H1 (cell line): ENCODE measurements at regions not wholly inside any gene's neighbourhood (a gene's known extent, or its start where the extent isn't known, plus 50 kb on each side); places are given as distances from the start of the nearest gene placed in this dataset.

Experiments used
- CTCF ChIA-PET: fragments of 300-600 bp; sonication (Branson Sonifier 250); formaldehyde crosslinking; loops from one replicate; lab custom pipeline; 2021; ENCODE audit not compliant: partially characterized antibody; lab: Charles Lee
- POLR2A ChIA-PET: fragments of 300-600 bp; sonication (Branson Sonifier 250); formaldehyde crosslinking; loops from one replicate; lab custom pipeline; 2021; ENCODE audit warnings: inconsistent platforms; ENCODE audit not compliant: partially characterized antibody; lab: Charles Lee
- DNase-seq, 2 experiments: peaks; one replicate each; pipeline versions ENCODE4 v3.0.0 to v3.0.0-alpha.2; 2010 to 2022; ENCODE audit warnings: low spot score in 2 of 2, low read depth in 1 of 2, mixed read lengths in 1 of 2
- FAIRE-seq: peaks from 2 replicates; lab custom pipeline; 2011; peaks lifted over from hg19 to GRCh38; lab: Jason Lieb, UNC
- H2AFZ ChIP-seq: 2 replicates; pipeline ENCODE4 v1.8.1; 2012; ENCODE audit warnings: low read length, inconsistent platforms
- H2AK5ac ChIP-seq: 2 replicates; pipeline ENCODE4 v1.6.1; 2013; ENCODE audit warnings: low read depth, low read length
- H2BK120ac ChIP-seq: replicated peaks from 2 replicates; pipeline ENCODE3; 2013; ENCODE audit warnings: low read depth, low read length, inconsistent platforms
- H2BK12ac ChIP-seq: 2 replicates; pipeline ENCODE4 v1.6.1; 2013; ENCODE audit warnings: low read depth, low read length
- H2BK15ac ChIP-seq: 2 replicates; pipeline ENCODE4 v1.6.1; 2013; ENCODE audit warnings: low read length
- H2BK20ac ChIP-seq: 2 replicates; pipeline ENCODE4 v1.6.1; 2013; ENCODE audit warnings: low read length
- H2BK5ac ChIP-seq: 2 replicates; pipeline ENCODE4 v1.6.1; 2013; ENCODE audit warnings: low read depth, low read length
- H3K14ac ChIP-seq: 2 replicates; pipeline ENCODE4 v1.6.1; 2013; ENCODE audit warnings: inconsistent platforms; ENCODE audit not compliant: insufficient read length
- H3K18ac ChIP-seq: 2 replicates; pipeline ENCODE4 v1.6.1; 2013; ENCODE audit warnings: low read length; ENCODE audit errors: extremely low read depth
- H3K23ac ChIP-seq: 2 replicates; pipeline ENCODE4 v1.6.1; 2013; ENCODE audit warnings: inconsistent platforms; ENCODE audit not compliant: insufficient read length
- H3K23me2 ChIP-seq: 2 replicates; pipeline ENCODE4 v1.6.1; 2013; ENCODE audit warnings: low read depth, low read length
- H3K27ac ChIP-seq: 2 replicates; pipeline ENCODE4 v1.6.1; 2011; ENCODE audit warnings: low read depth, low read length, inconsistent platforms
- H3K27me3 ChIP-seq, 4 experiments: replicated peaks in 1 of 4; 1 replicate in 1 of 4; 2 replicates in 3 of 4; pipeline versions ENCODE4 v1.6.1 to v1.8.1; 2011 to 2013; ENCODE audit warnings: low read length in 3 of 4, mild to moderate bottlenecking in 3 of 4, inconsistent platforms in 2 of 4, mixed read lengths in 2 of 4, moderate library complexity in 1 of 4; ENCODE audit not compliant: control insufficient read depth in 3 of 4, insufficient read depth in 3 of 4; ENCODE audit errors: extremely low read depth in 1 of 4
- H3K36me3 ChIP-seq, 4 experiments: 2 replicates each; pipeline versions ENCODE4 v1.6.1 to v1.8.1; 2011 to 2013; ENCODE audit warnings: mild to moderate bottlenecking in 4 of 4, low read length in 3 of 4, moderate library complexity in 2 of 4, control low read depth in 1 of 4, inconsistent platforms in 1 of 4; ENCODE audit not compliant: insufficient read depth in 4 of 4, control insufficient read depth in 2 of 4
- H3K4ac ChIP-seq: replicated peaks from 2 replicates; pipeline ENCODE3; 2013; ENCODE audit warnings: low read length, low read depth, mixed read lengths, inconsistent platforms; ENCODE audit not compliant: insufficient read length
- H3K4me1 ChIP-seq, 4 experiments: replicated peaks in 1 of 4; 1 replicate in 1 of 4; 2 replicates in 3 of 4; pipeline versions ENCODE4 v1.6.1 to v1.8.1; 2011 to 2013; ENCODE audit warnings: low read length in 3 of 4, inconsistent platforms in 2 of 4, mixed read lengths in 1 of 4; ENCODE audit not compliant: insufficient read depth in 4 of 4, control insufficient read depth in 3 of 4
- H3K4me2 ChIP-seq, 2 experiments: 2 replicates each; pipeline versions ENCODE4 v1.6.1 to v1.8.1; 2011 to 2013; ENCODE audit warnings: low read depth in 2 of 2, low read length in 2 of 2, control low read depth in 1 of 2, inconsistent platforms in 1 of 2, mild to moderate bottlenecking in 1 of 2; ENCODE audit not compliant: insufficient read depth in 1 of 2
- H3K4me3 ChIP-seq, 4 experiments: fragments of 200-600, 300-600 bp in 1 of 4; sonication (generic), shearing (Covaris generic), sonication (Bioruptor Twin) in 1 of 4; 2 replicates each; pipeline versions ENCODE4 v1.5.1 to v1.8.1; 2011 to 2016; ENCODE audit warnings: low read length in 4 of 4, low read depth in 3 of 4, control low read depth in 2 of 4, inconsistent platforms in 2 of 4, mild to moderate bottlenecking in 2 of 4, mixed read lengths in 1 of 4, moderate library complexity in 1 of 4; ENCODE audit not compliant: insufficient read depth in 2 of 4; ENCODE audit errors: extremely low read depth in 1 of 4
- H3K56ac ChIP-seq: replicated peaks from 2 replicates; pipeline ENCODE3; 2013; ENCODE audit warnings: low read depth, mild to moderate bottlenecking, mixed read lengths, low read length, inconsistent platforms; ENCODE audit not compliant: insufficient read length
- H3K79me1 ChIP-seq: 2 replicates; pipeline ENCODE4 v1.6.1; 2013; ENCODE audit warnings: low read depth, low read length, control low read depth
- H3K79me2 ChIP-seq, 2 experiments: 2 replicates each; pipeline versions ENCODE4 v1.6.1 to v1.8.1; 2012 to 2013; ENCODE audit warnings: low read length in 2 of 2, mild to moderate bottlenecking in 2 of 2, inconsistent platforms in 1 of 2; ENCODE audit not compliant: insufficient read depth in 2 of 2, control insufficient read depth in 1 of 2
- H3K9ac ChIP-seq, 4 experiments: replicated peaks in 1 of 4; 1 replicate in 1 of 4; 2 replicates in 3 of 4; pipeline versions ENCODE4 v1.6.1 to v1.8.1; 2011 to 2013; ENCODE audit warnings: low read depth in 3 of 4, low read length in 3 of 4, control low read depth in 2 of 4, mild to moderate bottlenecking in 2 of 4, moderate library complexity in 2 of 4, inconsistent platforms in 1 of 4; ENCODE audit errors: extremely low read depth in 1 of 4
- H3K9me3 ChIP-seq, 2 experiments: 2 replicates each; pipeline versions ENCODE4 v1.6.1 to v1.8.1; 2012 to 2013; ENCODE audit warnings: mild to moderate bottlenecking in 2 of 2, moderate library complexity in 2 of 2, control low read depth in 1 of 2, inconsistent platforms in 1 of 2, low read depth in 1 of 2, low read length in 1 of 2, mixed read lengths in 1 of 2; ENCODE audit not compliant: insufficient read depth in 2 of 2
- H4K20me1 ChIP-seq, 2 experiments: replicated peaks in 1 of 2; 2 replicates each; pipeline versions ENCODE3 to v1.8.1; 2011 to 2013; ENCODE audit warnings: inconsistent platforms in 2 of 2, low read length in 2 of 2, mild to moderate bottlenecking in 1 of 2; ENCODE audit not compliant: insufficient read depth in 2 of 2, control insufficient read depth in 1 of 2
- H4K5ac ChIP-seq: 2 replicates; pipeline ENCODE4 v1.6.1; 2013; ENCODE audit warnings: low read length, low read depth, mixed read lengths, inconsistent platforms; ENCODE audit not compliant: insufficient read length
- H4K8ac ChIP-seq: 2 replicates; pipeline ENCODE4 v1.8.0; 2013; ENCODE audit warnings: mild to moderate bottlenecking, moderate library complexity, low read length, inconsistent platforms; ENCODE audit not compliant: insufficient read depth; ENCODE audit errors: extremely low read depth
- H4K91ac ChIP-seq: replicated peaks from 2 replicates; pipeline ENCODE3; 2013; ENCODE audit warnings: low read length, mixed read lengths, inconsistent platforms; ENCODE audit not compliant: insufficient read length
- ASH2L ChIP-seq: fragments of 200-600, 300-600 bp; sonication (generic); IDR thresholded peaks from one replicate; pipeline ENCODE4 v1.7.1; 2017; ENCODE audit warnings: low read length
- BRCA1 ChIP-seq: IDR thresholded peaks from 2 replicates; pipeline ENCODE4 v1.6.1; 2012; ENCODE audit warnings: low read depth, low read length, improper control_type of control experiment
- CBX8 ChIP-seq: fragments of 300-800, 300-1000 bp; sonication (generic); IDR thresholded peaks from 2 replicates; pipeline ENCODE4 v1.7.1; 2016; ENCODE audit warnings: low read depth, low read length, borderline replicate concordance
- CHD2 ChIP-seq: IDR thresholded peaks from 2 replicates; pipeline ENCODE4 v1.6.1; 2012; ENCODE audit warnings: low read length, improper control_type of control experiment
- FOSL1 ChIP-seq: IDR thresholded peaks from 2 replicates; pipeline ENCODE4 v1.6.1; 2011; ENCODE audit warnings: mild to moderate bottlenecking, low read depth, low read length, moderate library complexity; ENCODE audit not compliant: insufficient read depth
- HDAC6 ChIP-seq: IDR thresholded peaks from one replicate; pipeline ENCODE4 v1.7.1; 2012; ENCODE audit warnings: low read depth, mild to moderate bottlenecking, inconsistent platforms, low read length, moderate library complexity
- KDM1A ChIP-seq: fragments of 200-600, 300-600 bp; sonication (generic); IDR thresholded peaks from 2 replicates; pipeline ENCODE4 v1.7.1; 2016; ENCODE audit warnings: mild to moderate bottlenecking, low read length, borderline replicate concordance
- KDM5A ChIP-seq: fragments of 200-600 bp; IDR thresholded peaks from 2 replicates; pipeline ENCODE4 v1.7.1; 2012; ENCODE audit warnings: mild to moderate bottlenecking, low read length, inconsistent platforms, mixed read lengths
- RNF2 ChIP-seq: fragments of 200-900, 300-1000 bp; sonication (generic); IDR thresholded peaks from 2 replicates; pipeline ENCODE4 v1.7.1; 2016; ENCODE audit warnings: borderline replicate concordance, low read depth, mild to moderate bottlenecking, antibody characterized with exemption, low read length; ENCODE audit not compliant: poor library complexity, severe bottlenecking; ENCODE audit errors: missing control alignments
- SIRT6 ChIP-seq: IDR thresholded peaks from one replicate; pipeline ENCODE4 v1.7.1; 2012; ENCODE audit warnings: low read length, inconsistent platforms
- WGBS, 2 experiments: shearing (Covaris generic) in 1 of 2; methylation state at CpG; one replicate each; pipeline versions ENCODE4 v1.1.6 to v1.1.7; 2013 to 2015; ENCODE audit warnings: low lambda C conversion rate in 2 of 2, mixed read lengths in 2 of 2, inconsistent platforms in 1 of 2, low coverage in 1 of 2, missing lambda C conversion rate in 1 of 2; ENCODE audit not compliant: insufficient replicate concordance in 2 of 2, insufficient coverage in 1 of 2, insufficient read length in 1 of 2; ENCODE audit errors: extremely low coverage in 1 of 2, missing lambda C conversion rate in 1 of 2; 5-methylcytosine and 5-hydroxymethylcytosine counted together
- TF ChIP-seq, protein P1 (sequence below): IDR thresholded peaks from 2 replicates; pipeline ENCODE4 v1.6.1; 2011; ENCODE audit warnings: low read length, improper control_type of control experiment
- TF ChIP-seq, protein P2 (sequence below): IDR thresholded peaks from 2 replicates; pipeline ENCODE4 v1.6.1; 2011; ENCODE audit warnings: low read depth, mild to moderate bottlenecking, low read length; ENCODE audit not compliant: insufficient read depth

DNA sequence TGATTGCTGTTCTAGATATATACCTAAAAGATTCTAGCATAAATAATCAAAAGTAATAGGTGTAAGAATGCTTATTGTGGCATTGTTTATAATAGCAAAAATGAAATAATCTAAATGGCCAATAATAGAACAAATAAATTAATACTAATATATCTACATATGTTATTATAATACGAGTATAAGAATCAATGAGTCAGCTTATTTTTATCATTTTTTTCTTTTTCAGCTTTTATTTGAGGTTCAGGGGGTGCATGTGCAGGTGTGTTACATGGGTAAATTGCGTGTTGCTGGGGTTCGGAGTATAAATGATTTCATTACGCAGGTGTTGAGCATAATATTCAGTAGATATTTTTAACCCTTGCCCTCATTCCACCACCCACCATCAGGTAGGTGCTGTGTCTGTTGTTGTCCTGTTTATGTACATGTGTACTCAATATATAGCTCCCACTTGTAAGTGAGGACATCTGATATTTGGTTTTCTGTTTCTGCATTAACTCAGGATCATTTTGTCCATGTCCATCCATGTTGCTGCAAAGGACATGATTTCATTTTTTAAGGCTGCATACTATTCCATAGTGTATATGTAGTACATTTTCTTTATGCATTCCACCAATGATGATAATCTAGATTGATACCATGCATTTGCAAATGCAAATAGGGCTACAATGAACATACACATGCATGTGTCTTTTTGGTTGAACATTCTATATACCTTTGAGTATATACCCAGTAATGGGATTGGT is 122.2 kb upstream of the GMNC start:
- Histone ChIP-seq H2BK20ac (no peak overlapping the region), H3K4me2 (no peak overlapping the region), H4K5ac (no peak overlapping the region), H3K79me1 (no peaks in the 10 kb centered on the region), H2AK5ac (no peak overlapping the region), H3K23me2 (no peaks in the 10 kb centered on the region), H3K27ac (no peak overlapping the region), H3K14ac (no peak overlapping the region), H3K4me1 (no peaks in the 10 kb centered on the region), H3K36me3 (peaks cover 0 to 15% (median 0%) of the 10 kb centered on the region in 4 experiments; a peak in 2 of 8 replicates), H3K18ac (no peak overlapping the region), H4K91ac (no peak overlapping the region), H2BK5ac (no peak overlapping the region), H3K9me3 (peaks cover 18 to 23% of the 10 kb centered on the region in 2 experiments), H2BK12ac (no peak overlapping the region), H3K4ac (no peak overlapping the region), H2BK15ac (no peak overlapping the region), H3K23ac (no peak overlapping the region), H3K4me3 (no peak overlapping the region), H3K79me2 (no peaks in the 10 kb centered on the region), H2AFZ (no peak overlapping the region)
- FAIRE-seq, result no peak
- 80% methylated on average over 4 of the region's 4 CpGs; no CpG with 5 or more reads in 1 of the 2 experiments for WGBS, 2 experiments
- CTCF ChIA-PET, result no interaction called here
- DNase-seq, result no peak
- TF ChIP-seq FOSL1 (no peak), CHD2 (no peak), HDAC6 (no peak), SIRT6 (no peak), BRCA1 (no peak), CBX8 (no peak), KDM5A (no peak), KDM1A (no peak), ASH2L (no peak), RNF2 (no peak)
- TF ChIP-seq, protein P1, sequence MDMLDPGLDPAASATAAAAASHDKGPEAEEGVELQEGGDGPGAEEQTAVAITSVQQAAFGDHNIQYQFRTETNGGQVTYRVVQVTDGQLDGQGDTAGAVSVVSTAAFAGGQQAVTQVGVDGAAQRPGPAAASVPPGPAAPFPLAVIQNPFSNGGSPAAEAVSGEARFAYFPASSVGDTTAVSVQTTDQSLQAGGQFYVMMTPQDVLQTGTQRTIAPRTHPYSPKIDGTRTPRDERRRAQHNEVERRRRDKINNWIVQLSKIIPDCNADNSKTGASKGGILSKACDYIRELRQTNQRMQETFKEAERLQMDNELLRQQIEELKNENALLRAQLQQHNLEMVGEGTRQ, result no peak
- TF ChIP-seq, protein P2, sequence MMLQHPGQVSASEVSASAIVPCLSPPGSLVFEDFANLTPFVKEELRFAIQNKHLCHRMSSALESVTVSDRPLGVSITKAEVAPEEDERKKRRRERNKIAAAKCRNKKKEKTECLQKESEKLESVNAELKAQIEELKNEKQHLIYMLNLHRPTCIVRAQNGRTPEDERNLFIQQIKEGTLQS, result no peak
- TF ChIP-seq, all 59 proteins: peak for 0
- H3K56ac ChIP-seq, result no peak overlapping the region
- H2BK120ac ChIP-seq, result no peak overlapping the region
- no peaks in the 10 kb centered on the region for H3K27me3 ChIP-seq
- H4K8ac ChIP-seq, result no peak overlapping the region
- H4K20me1 ChIP-seq, result no peaks in the 10 kb centered on the region
- H3K9ac ChIP-seq, result no peak overlapping the region
- POLR2A ChIA-PET, result no interaction called here
